HG03196 (cell line): ENCODE measurements at regions not wholly inside any gene's neighbourhood (a gene's known extent, or its start where the extent isn't known, plus 50 kb on each side); places are given as distances from the start of the nearest gene placed in this dataset.

Experiments used
- ATAC-seq: cut with Tn5 transposase; IDR thresholded peaks from one replicate; pipeline ENCODE4 v1.9.1; 2021; ENCODE audit not compliant: unreplicated experiment

DNA sequence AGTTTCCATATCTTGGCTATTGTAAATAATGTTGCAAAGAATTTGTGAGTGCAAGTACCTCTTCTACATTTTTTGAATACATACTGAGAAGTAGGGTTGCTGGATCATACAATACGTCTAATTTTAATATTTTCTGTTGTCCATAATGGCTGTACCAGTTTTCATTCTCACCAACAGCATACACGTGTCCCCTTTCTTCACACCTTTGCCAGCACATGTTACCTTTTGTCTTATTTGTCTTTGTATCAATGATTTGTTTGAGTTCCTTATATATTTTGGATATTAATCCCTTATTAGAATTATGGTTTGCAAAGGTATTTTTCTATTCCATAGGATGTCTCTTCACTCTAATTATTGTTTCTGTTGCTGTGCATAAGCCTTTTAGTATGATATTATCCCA is 904.3 kb downstream of the METTL15 start:
- ATAC-seq = no peak

DNA sequence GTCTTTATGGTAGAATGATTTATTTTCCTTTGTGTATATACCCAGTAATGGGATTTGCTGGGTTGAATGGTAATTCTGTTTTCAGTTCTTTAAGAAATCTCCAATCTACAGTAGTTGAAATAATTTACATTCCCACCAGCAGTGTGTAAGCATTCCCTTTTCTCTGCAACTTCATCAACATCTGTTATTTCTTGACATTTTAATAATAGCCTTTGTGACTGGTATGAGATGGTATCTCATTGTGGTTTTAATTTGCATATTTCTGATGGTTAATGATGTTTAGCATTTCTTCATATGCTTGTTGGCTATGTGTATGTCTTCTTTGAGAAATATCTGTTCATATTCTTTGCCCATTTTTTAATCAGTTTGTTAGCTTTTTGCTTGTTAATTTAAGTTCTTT is 901.2 kb downstream of the METTL15 start:
- ATAC-seq = no peak

DNA sequence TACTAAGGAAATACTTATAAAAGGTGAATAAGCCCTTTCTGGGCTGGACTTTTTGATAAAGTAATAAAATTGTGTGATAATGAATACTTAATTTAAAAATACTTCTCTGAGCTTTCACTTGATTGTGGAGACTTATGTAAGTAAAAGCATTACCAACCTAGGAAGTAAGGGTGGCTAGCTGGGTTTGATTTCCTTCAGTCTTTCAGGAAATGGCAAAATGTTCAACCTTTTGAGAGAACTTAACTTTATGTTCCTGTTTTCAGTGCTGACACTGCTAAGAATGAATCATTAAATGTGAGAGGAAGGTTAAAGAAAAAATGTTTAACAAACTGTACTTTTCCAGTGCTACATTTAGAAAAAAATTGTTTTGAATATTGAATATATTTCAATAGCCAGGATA is 900.3 kb downstream of the METTL15 start:
- no peak for ATAC-seq

DNA sequence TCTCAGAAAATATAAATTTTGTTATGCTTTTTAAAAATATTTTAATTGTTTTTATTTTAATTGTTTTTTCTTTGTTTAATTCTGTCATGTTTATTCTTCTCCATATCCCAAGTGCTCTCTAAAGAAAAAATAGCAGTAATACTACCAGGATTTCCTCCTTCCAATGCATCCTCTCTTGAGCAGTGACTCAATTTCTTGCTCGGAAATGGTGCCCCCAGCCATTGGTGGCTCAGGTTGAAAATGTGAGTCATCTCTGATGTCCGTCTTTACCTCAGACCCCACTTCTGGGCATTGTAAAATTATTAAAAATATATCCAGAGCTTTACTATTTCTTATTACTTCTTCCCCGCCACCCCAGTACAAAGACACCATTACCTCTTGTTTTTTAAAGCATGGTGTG is 898.5 kb downstream of the METTL15 start:
- ATAC-seq = no peak

DNA sequence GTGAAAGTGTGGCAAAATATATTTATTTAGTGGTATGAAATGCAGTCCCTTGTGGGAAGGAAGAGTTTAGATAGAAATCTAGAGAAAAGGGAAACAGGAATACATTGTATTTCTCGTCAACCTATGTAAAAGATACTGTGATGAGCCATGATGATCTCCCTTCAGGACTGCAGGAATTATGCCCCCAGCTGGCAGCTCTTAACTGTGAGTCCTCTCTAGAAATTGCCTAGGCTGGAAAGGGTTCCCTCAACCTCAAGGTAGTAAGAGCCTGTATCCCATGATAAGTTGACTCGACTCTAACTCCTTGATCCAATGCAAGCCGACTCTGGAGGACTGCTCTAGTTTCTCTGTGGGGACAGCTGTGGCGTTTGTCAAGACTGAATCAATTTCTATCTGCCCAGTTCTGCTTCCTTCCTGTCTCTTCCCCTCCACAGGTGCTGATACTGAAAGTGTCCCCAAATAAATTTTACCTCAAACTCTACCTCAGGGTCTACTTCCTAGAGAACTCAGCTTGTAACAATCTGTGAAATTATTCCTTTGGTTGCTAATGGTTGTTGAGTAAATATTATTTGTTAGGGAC is 897.3 kb downstream of the METTL15 start:
- ATAC-seq = no peak

DNA sequence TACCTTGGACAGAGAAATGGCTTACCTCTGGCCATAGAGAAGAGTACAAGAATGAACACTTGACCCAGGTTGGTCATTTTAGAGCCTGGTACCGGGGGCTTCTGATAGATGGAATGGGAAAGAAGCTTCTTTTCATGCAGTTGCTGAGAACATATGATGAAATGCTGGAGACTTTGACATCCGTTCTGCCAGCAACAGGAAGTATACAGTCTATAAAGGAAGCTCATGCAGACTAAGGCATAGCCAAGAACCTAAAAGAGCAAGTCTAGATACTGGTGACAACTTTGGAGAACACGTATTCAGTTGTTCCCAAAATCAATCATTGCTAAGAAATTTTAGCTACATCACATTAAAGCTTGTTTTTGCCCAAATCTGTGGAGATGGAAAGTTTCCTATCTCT is 894.6 kb downstream of the METTL15 start:
- no peak for ATAC-seq

DNA sequence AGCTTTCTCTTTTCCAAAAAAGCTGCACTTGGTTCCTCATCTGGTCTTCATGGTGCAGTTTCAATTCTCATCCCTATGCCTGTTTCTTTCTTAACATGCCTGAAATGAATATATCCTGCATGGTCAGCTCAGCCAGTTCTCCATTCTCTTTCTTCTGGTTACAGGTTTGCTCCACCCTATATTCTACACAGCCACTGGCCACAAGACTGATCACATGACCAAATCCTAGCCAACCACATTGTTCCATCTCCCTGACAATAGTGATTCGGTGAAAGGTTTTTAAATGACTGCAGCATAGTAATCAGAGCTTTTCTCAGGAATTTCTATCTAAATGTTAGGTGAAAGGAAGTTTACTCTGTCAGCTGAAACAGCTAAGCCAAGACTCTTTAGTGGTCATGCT is 891.4 kb downstream of the METTL15 start:
- no peak for ATAC-seq

DNA sequence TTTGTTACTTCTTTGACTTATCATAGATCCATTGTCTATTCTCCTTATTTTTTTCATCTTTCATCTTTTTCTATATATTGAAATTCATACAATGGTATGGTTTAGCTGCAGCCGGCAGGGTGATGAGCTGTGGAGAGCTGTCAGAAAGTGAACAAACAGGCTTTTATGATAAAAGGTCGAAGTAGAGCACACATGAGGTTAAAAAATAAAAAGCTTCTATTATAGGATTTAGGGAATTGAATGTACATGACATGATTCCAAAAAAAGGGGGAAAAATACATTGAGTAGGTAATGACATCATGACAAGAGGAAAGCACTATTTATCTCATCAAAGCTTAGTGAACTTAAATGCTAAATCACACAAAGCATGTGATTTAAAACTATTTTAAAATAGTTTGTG is 884.8 kb downstream of the METTL15 start:
- no peak for ATAC-seq

DNA sequence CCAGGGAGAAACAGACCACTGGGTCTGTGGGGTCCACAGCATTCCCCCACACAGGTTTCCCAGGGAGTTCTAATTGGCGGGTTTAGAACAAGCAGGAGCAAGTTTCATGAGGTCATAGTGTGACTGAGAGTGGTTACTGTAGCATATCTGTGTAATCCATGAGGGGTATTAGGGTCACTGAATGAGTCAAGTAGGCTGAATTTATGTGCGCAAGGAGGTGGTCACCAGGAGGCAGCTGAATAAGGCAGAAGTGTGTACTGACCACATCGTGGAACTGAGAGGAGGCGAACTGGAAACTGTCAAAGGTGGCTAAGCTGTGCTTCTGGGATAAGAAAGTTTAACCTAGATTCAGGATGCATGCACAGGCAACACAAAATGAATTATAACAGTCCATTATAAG is 876.0 kb downstream of the METTL15 start:
- ATAC-seq = no peak

DNA sequence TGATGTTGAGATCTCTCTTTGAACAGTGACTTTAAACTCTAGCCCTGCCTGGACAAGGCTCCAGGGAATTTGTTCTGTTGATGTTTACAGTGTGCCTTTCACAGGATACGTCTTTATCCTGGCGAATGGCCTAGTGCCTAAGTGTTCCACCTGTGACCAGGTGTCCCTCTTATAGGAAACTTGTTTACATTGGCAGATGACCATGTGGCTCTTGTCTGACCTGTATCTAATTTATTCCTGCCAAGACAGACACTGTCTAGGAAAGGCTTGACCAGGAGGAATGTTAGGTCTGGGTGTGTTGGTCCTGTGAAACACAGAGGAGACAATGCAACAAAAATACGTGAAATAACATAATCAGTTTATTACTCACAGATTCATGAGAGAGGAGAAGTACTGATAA is 875.6 kb downstream of the METTL15 start:
- ATAC-seq = no peak

DNA sequence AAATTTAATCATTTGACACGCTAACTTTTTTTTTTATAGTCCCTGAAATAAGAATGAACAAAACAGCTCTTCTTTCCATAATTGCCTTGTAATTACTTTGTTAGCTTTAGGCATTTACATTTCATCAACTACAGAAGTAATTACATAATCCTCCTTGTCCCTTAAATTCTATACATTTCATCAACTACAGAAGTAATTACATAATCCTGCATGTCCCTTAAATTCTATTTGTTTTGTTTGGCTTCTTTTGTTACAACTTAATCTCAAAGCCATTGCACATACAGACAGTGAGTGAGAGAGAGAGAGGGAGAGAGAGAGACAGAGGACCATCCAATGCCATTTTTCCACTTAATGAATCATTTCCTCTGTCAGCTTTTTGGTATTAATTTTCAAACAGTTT is 873.2 kb downstream of the METTL15 start:
- ATAC-seq = no peak

DNA sequence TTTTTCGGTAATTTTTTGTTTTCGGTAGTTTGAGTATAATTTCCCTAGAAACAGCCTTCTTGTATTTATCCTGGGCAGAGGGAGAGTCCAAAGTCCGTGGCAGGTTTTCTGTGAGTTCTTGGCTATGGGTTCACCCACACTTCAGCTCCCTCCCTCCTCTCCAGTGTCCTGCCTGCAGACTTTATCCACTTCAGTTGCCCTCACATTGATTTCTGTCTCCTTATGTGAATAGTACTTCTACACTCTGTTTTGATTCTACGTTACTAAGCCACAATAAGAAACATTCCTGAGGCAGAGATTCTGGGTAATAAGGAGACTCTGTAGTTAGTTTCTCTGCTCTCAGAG is 868.6 kb downstream of the METTL15 start:
- no peak for ATAC-seq

DNA sequence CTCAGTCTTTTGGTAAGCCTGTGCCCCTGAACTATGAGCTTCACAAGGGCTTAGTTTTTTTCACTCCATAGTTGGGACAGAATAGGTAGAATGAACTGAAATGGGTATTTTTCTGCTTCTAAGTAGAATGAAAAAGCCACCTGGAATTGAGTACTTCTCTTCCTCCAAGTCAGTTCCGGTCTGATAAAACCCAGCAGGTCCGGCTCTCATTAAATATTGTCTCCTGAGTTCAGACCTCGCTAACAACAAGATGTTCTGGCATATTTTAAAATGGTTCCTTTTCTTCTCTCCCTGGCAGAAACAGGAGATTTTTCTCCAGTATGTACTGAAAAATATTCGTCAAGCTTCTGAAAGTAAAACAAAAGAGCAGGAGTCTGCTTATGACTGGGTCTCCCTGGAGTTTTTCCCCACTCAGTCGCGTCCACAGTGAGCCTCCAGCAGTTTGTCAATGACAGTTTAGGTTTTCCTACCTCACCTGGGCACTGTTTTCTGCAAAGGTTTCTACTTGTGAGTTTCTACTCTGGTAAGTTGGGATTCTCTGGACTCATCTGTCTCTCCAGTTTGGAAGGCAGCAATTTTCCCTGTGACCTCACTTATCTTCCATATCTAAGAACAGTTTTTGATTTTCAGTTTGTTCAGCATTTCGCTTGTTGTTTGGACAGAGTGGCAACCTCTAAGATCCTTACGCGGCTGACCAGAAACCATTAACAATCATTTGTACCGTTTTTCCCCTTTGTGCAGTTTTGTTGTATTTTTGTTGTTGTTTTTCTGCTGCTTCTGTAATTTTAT is 868.0 kb downstream of the METTL15 start:
- ATAC-seq = no peak

DNA sequence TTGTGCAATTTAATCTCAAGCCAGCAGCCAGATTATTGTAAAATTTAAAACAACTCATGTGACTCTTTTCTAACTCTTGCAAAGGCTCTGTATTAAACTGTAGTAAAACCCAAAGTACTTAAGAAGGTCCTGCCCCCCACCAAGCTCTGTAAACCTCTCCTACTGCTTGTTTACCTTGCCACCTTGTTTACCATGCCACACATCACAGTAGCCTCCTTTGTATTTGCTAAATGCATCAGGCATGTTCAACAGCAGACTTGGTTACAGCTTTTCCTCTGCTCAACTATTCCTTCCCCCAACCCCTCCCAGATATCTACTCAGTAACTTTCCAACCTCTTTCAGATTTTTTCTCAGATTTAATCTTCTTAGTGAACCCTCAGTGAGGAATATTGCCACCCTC is 861.6 kb downstream of the METTL15 start:
- no peak for ATAC-seq

DNA sequence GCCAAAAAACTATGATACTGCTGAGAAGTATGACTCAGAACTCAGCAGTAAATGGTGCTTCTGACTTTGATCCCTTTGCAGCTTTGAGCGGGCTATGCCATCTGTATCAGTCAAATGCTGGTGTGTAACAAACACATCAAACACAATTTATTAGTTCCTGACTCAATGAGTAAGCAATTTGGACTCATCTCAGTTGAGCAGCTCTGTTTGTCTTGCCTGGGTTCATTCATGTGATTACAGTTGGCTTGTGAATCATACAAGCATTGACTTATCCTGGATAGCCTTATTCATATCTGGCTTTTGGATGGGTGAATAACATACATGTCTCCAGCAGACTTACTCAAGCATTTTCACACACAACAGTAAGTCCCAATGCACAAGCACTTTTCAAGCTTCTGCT is 858.8 kb downstream of the METTL15 start:
- ATAC-seq = no peak

DNA sequence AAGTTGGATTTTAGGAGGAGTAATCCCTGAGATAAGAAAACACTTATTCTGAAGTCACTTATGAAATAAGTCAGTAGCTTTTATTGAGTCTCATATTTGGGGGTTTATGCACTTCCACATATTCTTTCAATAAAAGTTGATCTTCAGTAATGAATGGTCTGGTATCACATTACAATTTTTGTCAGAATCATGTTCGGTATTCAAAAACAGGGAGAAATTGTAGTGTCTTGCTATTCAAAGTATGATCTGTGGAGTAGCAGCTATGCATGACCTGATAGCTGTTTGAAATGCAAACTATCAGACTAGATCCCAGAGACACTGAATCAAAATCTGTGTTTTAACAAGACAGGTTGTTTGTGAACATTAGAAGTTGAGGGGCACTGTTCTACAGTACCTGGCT is 857.6 kb downstream of the METTL15 start:
- no peak for ATAC-seq

DNA sequence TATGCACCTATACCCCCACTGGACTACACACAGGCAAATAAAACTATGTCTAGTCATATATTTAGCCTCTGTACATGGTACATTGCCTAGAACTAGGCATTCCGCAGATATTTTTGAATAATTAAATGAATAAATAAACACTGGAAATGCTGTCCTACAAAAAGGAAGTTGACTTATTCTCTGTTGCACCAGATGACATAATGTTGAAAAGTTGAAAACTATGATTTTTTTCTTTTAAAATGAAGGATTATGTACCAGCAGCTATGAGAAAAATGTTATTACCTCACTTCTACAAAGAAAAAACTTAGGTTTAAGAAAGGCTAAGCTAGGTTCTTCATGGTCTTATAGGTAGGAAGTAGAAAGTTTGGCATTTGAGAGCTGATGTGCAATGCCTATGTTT is 856.6 kb downstream of the METTL15 start:
- ATAC-seq = no peak

DNA sequence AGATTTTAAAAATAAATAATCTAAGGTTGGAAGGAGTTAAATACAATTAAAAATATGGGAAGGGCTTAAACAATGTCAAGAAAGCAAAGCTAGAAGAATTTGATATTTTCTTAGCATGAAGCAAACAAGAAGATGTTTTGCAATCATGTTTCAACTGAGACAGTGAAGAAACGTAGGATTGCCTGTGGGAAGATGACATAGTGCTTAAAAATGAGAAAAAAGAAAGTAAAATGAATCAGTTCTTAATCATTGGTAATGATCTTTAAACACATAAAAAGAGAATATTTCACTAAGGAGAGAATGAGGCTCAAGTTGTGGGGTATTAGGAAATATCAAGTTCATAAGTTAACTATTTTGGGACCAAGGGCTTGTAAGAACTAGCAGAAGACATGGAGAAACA is 855.0 kb downstream of the METTL15 start:
- ATAC-seq = no peak

DNA sequence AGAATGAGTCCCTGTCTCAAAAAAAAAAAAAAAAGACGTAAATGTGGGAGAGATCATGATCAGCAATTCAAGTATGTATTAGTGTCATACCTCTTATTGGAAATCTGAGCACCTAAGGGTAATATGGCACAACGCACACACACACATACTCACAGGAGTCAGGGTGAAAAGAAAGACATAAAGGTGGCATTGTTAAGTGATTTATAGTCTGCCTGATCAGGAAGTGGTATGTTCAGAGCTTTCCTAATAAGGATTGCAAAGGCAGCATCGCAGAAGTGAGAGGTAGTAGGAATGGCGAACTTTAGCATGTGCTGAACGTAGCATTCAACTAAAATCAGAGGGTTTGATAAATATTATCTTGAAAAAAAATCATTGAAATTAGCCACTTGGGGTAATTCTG is 854.3 kb downstream of the METTL15 start:
- no peak for ATAC-seq

DNA sequence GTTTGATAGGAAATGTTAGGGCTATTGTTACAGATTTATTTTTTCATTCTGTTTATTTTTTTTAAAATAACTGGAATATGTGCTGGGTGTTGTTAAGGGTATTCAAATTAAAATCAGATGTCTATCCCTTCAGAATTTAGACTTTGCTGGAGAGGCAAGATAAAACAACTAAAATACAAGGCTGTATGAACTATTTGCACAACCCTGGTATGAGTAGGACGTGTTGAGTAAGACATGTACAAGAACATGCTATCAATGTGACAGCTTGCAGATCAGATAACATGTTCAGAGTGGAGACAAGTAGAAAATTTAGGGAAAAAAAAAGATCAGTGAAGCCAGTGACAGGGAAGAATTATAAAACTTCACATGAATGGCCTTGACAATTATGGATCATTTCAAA is 853.5 kb downstream of the METTL15 start:
- ATAC-seq = no peak

DNA sequence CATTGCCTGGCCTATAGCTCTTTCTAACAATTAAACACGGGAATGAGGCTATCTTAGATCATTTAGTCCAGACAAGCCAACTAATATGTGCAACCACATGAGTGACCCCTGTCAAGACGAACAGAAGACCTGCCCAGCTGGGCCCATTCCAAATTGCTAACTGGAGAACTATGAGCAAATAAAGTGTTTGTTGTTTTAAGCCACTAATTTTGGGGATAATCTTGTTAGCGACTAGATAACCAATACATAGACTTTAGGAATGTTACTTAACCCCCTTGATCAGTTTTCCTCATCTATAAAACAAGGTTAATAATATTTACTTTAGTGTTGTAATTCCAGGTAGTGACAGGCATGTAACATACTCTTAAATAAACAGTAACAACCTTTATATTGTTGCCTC is 848.3 kb downstream of the METTL15 start:
- ATAC-seq = no peak

DNA sequence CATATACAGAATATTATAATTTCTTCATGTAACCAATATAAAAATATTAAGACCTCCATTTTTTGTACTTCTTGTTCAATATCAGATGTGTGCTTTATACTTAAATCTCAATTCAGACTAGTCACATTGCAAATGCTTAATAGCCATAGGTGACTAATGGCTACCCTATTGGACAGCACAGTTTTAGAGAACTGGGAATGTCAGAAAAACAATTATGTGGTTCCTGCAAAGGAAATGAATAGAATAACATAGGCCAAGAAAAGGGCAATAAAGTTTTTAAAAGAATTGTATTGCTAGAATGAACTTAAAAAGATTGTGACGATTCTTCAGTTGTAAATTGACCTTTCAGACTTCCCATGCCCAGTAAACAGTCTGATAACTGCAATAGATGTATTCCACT is 843.0 kb downstream of the METTL15 start:
- no peak for ATAC-seq

DNA sequence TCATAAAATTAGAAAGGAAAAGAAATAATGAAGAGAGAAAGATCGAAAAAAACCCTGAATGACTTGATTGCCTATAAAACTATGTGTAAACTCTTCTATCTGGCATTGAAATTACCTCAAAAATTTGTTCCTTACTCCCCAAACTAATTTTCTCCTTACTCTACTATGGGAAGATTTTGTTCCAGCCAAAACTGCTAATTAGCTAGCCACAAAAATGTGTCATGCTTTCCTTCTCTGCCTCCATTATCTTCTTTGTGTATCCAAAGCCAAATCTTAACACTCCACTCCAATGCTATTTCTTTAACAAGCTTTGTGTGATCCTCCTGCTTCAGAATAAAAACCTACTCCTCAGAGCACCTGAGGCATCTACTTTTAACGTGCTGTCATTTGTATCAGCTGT is 831.2 kb downstream of the METTL15 start:
- no peak for ATAC-seq
